ENCODE measurements at regions not wholly inside any gene's neighbourhood (a gene's known extent, or its start where the extent isn't known, plus 50 kb on each side); places are given as distances from the start of the nearest gene placed in this dataset.

DNA sequence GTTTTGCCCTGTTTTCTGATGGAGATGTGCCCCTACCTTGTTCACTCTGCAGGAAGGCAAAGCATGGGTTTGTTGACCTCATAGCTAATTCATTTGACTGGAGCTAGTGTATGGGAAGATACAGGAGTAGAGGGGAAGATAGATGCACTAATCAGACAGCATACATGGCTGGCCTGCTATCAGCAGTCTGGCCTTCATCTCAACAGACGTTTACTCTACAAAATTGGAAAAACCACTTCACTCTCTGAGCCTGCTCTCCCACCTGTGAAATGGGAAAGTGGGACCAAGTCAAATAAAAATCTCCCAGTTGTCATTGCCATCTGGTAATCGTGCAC, 235.2 kb upstream of the RAB4A start:
- TF ChIP-seq CTCF (IDR thresholded peaks at IDR 0.05) (no peak), POLR2AphosphoS5 (IDR thresholded peaks at IDR 0.05) (no peak), POLR2A (IDR thresholded peaks at IDR 0.05) (no peak)

All from prostate gland (tissue), 2 donors.